Uterus (tissue), 3 donors: ENCODE measurements at regions not wholly inside any gene's neighbourhood (a gene's known extent, or its start where the extent isn't known, plus 50 kb on each side); places are given as distances from the start of the nearest gene placed in this dataset.
"Not testable (repeated sequence)": the region's sequence is repeated elsewhere in the genome, so short reads cannot be mapped to it uniquely, and the experiment has no call there.

ENCODE experiments used
- DNase-seq, 2 donors: peaks; one replicate each; pipeline ENCODE4 v3.0.0-alpha.2; 2019 to 2020
- H3K27ac ChIP-seq, 2 donors: fragments of 200-600 bp; sonication (generic); 1 replicate in 1 of 2; 2 replicates in 1 of 2; pipeline ENCODE4 v1.5.1; 2016 to 2018
- H3K27me3 ChIP-seq, 2 donors: fragments of 200-600 bp; sonication (generic); one replicate each; pipeline ENCODE4 v1.5.1; 2018 to 2019; ENCODE audit warnings: control low read depth in 1 of 2
- H3K36me3 ChIP-seq, 2 donors: fragments of 200-600 bp; sonication (generic); one replicate each; pipeline ENCODE4 v1.5.1; 2019; ENCODE audit warnings: control low read depth in 1 of 2
- H3K4me1 ChIP-seq, 2 donors: fragments of 200-600 bp; sonication (generic); one replicate each; pipeline ENCODE4 v1.5.1; 2018 to 2019; ENCODE audit warnings: control low read depth in 1 of 2
- H3K4me3 ChIP-seq, 2 donors: fragments of 200-600 bp; sonication (generic); 1 replicate in 1 of 2; 2 replicates in 1 of 2; pipeline ENCODE4 v1.5.1; 2018 to 2019; ENCODE audit warnings: mild to moderate bottlenecking in 1 of 2
- H3K9me3 ChIP-seq, 2 donors: fragments of 200-600 bp; sonication (generic); one replicate each; pipeline ENCODE4 v1.5.1; 2019; ENCODE audit warnings: control low read depth in 1 of 2
- CTCF ChIP-seq, 4 experiments: fragments of 200-600 bp in 2 of 4; fragments of 450-650 bp in 2 of 4; sonication (generic) in 2 of 4; IDR thresholded peaks; one replicate each; pipeline ENCODE4 v1.5.1; 2016 to 2019; ENCODE audit warnings: antibody characterized with exemption in 4 of 4, mild to moderate bottlenecking in 2 of 4, moderate library complexity in 1 of 4
- POLR2A ChIP-seq, 2 donors: fragments of 450-650 bp; IDR thresholded peaks; one replicate each; pipeline ENCODE4 v1.6.1; 2016; ENCODE audit warnings: antibody characterized with exemption in 2 of 2, mild to moderate bottlenecking in 1 of 2, moderate library complexity in 1 of 2
- intact Hi-C: fragments of 100-400 bp; cut with DNase I; formaldehyde crosslinking; loops from one replicate; pipeline ENCODE4 v1.15.1; 2023; ENCODE audit warnings: low total_unique reads
- donor health status: DM: yes; HTN: yes; CAD: no.

- Histone ChIP-seq H3K36me3 (no peaks in the 10 kb centered on the region), H3K4me3 (no peak overlapping the region), H3K27me3 (no peaks in the 10 kb centered on the region), H3K27ac (no peak overlapping the region), H3K9me3 (no peaks in the 10 kb centered on the region), H3K4me1 (no peaks in the 10 kb centered on the region)
- intact Hi-C loops = no loop called here
- no peak for DNase-seq
- no peak for TF ChIP-seq CTCF (IDR thresholded peaks at IDR 0.05)
- TF ChIP-seq POLR2A (IDR thresholded peaks at IDR 0.05) = no peak
Measured at GRCh38 chr14:44847526-44848309, 114.0 kb downstream of the KLHL28 start.

GRCh38 chr14:44846232-44846824, 115.4 kb downstream of the KLHL28 start:
- Histone ChIP-seq H3K27me3 (no peaks in the 10 kb centered on the region), H3K36me3 (no peaks in the 10 kb centered on the region), H3K4me1 (no peaks in the 10 kb centered on the region), H3K27ac (no peak overlapping the region), H3K9me3 (no peaks in the 10 kb centered on the region), H3K4me3 (no peak overlapping the region)
- DNase-seq = no peak
- intact Hi-C loops = no loop called here
- TF ChIP-seq POLR2A (IDR thresholded peaks at IDR 0.05) (no peak), CTCF (IDR thresholded peaks at IDR 0.05) (peak; percentile 59 to 71 (median 63))

GRCh38 chr14:44835928-44836327, 125.8 kb downstream of the KLHL28 start:
- DNase-seq, H3K27ac ChIP-seq, H3K4me3 ChIP-seq, H3K27me3 ChIP-seq, intact Hi-C loops, H3K9me3 ChIP-seq, H3K4me1 ChIP-seq, H3K36me3 ChIP-seq: not testable (repeated sequence)

- Histone ChIP-seq H3K36me3 (no peaks in the 10 kb centered on the region), H3K27ac (no peak overlapping the region), H3K4me1 (no peaks in the 10 kb centered on the region), H3K27me3 (no peaks in the 10 kb centered on the region), H3K4me3 (no peak overlapping the region), H3K9me3 (no peaks in the 10 kb centered on the region)
- DNase-seq = no peak
- intact Hi-C loops = no loop called here
- TF ChIP-seq POLR2A (IDR thresholded peaks at IDR 0.05) (no peak), CTCF (IDR thresholded peaks at IDR 0.05) (no peak)
Measured at GRCh38 chr14:44833376-44834060, 128.2 kb downstream of the KLHL28 start.

GRCh38 chr14:44830371-44830770, 131.4 kb downstream of the KLHL28 start:
- Histone ChIP-seq H3K27ac (no peak overlapping the region), H3K9me3 (no peaks in the 10 kb centered on the region), H3K4me3 (no peak overlapping the region), H3K36me3 (no peaks in the 10 kb centered on the region), H3K27me3 (no peaks in the 10 kb centered on the region), H3K4me1 (no peaks in the 10 kb centered on the region)
- no peak for DNase-seq
- intact Hi-C loops = no loop called here
- TF ChIP-seq CTCF (IDR thresholded peaks at IDR 0.05) (no peak), POLR2A (IDR thresholded peaks at IDR 0.05) (no peak)
